ENCODE measurements at regions not wholly inside any gene's neighbourhood (a gene's known extent, or its start where the extent isn't known, plus 50 kb on each side); places are given as distances from the start of the nearest gene placed in this dataset.

- TF ChIP-seq POLR2AphosphoS5 (IDR thresholded peaks at IDR 0.05; ENCODE audit: low read depth, low read length) = no peak
- TF ChIP-seq POLR2A (IDR thresholded peaks at IDR 0.05; ENCODE audit: low read depth, low read length) = no peak
- no peak for TF ChIP-seq POU2F2 (IDR thresholded peaks at IDR 0.05; ENCODE audit: low read depth, low read length)
- no peak for TF ChIP-seq TAF1 (IDR thresholded peaks at IDR 0.05; ENCODE audit: low read depth, low read length)
- TF ChIP-seq SPI1 (IDR thresholded peaks at IDR 0.05; ENCODE audit: low read depth, low read length) = 0 out of 2 replicates have a peak, but pooled peaks have one; percentile 14
Measured at GRCh38 chr3:22122567-22122966, 371.6 kb upstream of the ZNF385D start.

All from GM12891 (cell line).